ENCODE measurements at regions not wholly inside any gene's neighbourhood (a gene's known extent, or its start where the extent isn't known, plus 50 kb on each side); places are given as distances from the start of the nearest gene placed in this dataset.

GRCh38 chr6:15775741-15776140, 112.9 kb upstream of the DTNBP1 start:
- no peak for DNase-seq (ENCODE audit: low read depth, low spot score)
- H3K4me3 ChIP-seq (ENCODE audit: low read length), result no peak overlapping the region
- 0 out of 2 replicates have a peak, but pooled peaks cover 2% of the 10 kb centered on the region for H3K4me1 ChIP-seq (ENCODE audit: control insufficient read depth, insufficient read depth, low read length)
- no peaks in the 10 kb centered on the region for H3K36me3 ChIP-seq (ENCODE audit: control insufficient read depth, insufficient read depth, low read length)
- no peaks in the 10 kb centered on the region for H3K27me3 ChIP-seq (ENCODE audit: control insufficient read depth, insufficient read depth, low read length)
- no CpG with 5 or more reads among the region's 5 CpGs for WGBS (ENCODE audit: insufficient coverage, insufficient read length)
- H3K9me3 ChIP-seq (ENCODE audit: control insufficient read depth, insufficient read depth, low read length), result no peaks in the 10 kb centered on the region
- no peak overlapping the region for H3K27ac ChIP-seq (ENCODE audit: low read length)

DNA sequence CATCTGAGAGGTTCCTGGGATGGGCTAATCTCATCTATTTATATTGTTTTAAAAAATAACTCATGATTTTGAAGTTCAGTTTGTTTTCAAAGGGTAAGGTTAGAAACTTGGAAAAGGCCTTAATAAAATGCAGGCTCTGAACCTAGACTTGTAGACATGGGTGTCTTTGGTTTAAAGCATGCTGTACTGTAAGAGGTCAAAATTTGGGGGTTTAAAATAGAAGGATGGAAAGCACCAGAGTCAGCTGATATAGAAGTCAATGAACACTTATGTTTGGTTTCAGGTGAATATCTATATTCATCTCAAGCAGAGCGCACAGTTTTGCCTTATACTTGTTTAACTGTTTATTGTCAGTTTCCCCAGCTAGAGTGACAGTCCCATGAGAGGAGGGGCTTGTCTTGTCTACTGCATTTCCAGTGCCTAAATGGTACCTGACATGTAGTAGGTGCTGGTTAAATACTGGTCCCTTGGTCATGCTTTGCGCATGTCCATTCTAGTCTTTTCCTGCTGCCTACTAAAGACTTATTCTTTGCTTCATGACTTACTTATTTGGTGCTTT, 112.3 kb upstream of the DTNBP1 start:
- no peak for DNase-seq (ENCODE audit: low read depth, low spot score)
- Histone ChIP-seq H3K4me1 (ENCODE audit: control insufficient read depth, insufficient read depth, low read length) (0 out of 2 replicates have a peak, but pooled peaks cover 2% of the 10 kb centered on the region), H3K9me3 (ENCODE audit: control insufficient read depth, insufficient read depth, low read length) (no peaks in the 10 kb centered on the region), H3K27me3 (ENCODE audit: control insufficient read depth, insufficient read depth, low read length) (no peaks in the 10 kb centered on the region), H3K27ac (ENCODE audit: low read length) (no peak overlapping the region), H3K36me3 (ENCODE audit: control insufficient read depth, insufficient read depth, low read length) (no peaks in the 10 kb centered on the region), H3K4me3 (ENCODE audit: low read length) (no peak overlapping the region)
- WGBS (ENCODE audit: insufficient coverage, insufficient read length), result no CpG with 5 or more reads among the region's 2 CpGs

DNA sequence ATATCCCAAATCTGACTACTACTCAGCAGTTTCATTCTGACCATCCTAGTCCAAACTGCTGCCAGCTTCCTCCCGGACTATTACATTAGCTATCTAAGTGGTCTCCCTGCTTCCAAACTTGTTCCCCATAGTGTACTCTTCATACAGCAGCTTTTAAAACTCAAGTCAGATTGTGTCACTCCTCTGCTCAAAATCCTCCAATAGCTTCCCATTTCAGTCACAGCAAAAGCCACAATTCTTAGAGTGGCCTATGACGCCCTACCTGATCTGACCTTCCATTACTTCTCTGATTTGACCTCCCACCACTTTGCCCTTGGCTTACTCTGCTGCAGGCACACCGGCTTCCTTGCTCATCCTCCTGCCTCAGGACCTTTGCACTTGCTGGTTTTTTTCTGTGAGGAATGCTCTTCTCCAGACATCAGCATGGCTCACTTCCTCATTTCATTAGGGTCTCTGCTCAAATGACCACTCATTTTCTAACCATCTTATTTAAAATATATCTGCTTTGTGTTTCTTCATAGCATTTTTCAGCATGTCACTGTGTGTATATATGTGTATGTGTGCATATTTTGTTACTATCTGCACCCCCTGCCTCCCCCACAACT, 111.1 kb upstream of the DTNBP1 start:
- H3K4me3 ChIP-seq (ENCODE audit: low read length), result no peak overlapping the region
- H3K4me1 ChIP-seq (ENCODE audit: control insufficient read depth, insufficient read depth, low read length), result 0 out of 2 replicates have a peak, but pooled peaks cover 2% of the 10 kb centered on the region
- DNase-seq (ENCODE audit: low read depth, low spot score), result no peak
- no peaks in the 10 kb centered on the region for H3K27me3 ChIP-seq (ENCODE audit: control insufficient read depth, insufficient read depth, low read length)
- no peak overlapping the region for H3K27ac ChIP-seq (ENCODE audit: low read length)
- H3K9me3 ChIP-seq (ENCODE audit: control insufficient read depth, insufficient read depth, low read length), result no peaks in the 10 kb centered on the region
- WGBS (ENCODE audit: insufficient coverage, insufficient read length), result no CpG with 5 or more reads among the region's 3 CpGs
- H3K36me3 ChIP-seq (ENCODE audit: control insufficient read depth, insufficient read depth, low read length), result no peaks in the 10 kb centered on the region

DNA sequence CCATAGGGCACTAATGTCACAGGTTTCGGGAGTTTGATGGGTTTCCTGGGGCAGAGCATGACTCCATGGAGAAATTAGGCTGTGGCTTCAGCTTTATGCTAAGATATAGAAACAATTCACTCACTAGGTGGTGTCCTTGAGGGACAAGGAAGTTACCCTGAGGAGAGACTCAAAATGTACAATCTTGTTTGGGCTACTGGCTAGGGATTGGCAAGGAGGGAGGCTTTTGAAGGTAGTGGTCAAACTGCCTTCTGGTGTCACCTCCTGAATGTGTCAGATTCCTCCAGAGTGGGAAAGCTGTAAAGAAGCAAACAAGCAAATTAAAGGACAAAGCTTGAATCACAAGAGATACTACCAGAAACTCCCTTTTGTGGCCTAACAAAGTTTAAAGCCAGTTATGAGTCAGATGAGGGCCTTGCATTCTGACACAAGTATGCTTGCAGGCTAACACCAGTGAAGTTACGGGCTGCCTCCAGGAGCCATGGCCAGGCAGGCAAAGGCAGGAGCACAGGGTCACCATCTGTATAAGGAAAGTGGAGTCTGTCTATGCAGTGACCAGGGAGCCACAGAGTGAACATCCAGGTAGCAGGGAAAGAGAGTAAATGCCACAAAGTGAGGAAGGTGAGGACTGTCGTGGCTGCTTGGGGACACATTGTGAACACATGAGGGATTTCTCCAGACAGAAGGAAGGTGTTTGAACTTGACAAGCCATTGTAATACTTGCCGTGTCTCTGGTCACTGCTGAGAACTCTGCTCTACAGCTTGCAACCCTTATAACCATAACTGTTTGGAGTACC, 107.7 kb upstream of the DTNBP1 start:
- H3K36me3 ChIP-seq (ENCODE audit: control insufficient read depth, insufficient read depth, low read length), result no peaks in the 10 kb centered on the region
- no peak overlapping the region for H3K27ac ChIP-seq (ENCODE audit: low read length)
- no peaks in the 10 kb centered on the region for H3K4me1 ChIP-seq (ENCODE audit: control insufficient read depth, insufficient read depth, low read length)

GRCh38 chr6:15769511-15770018, 106.7 kb upstream of the DTNBP1 start:
- H3K27ac ChIP-seq (ENCODE audit: low read length), result no peak overlapping the region
- no peak for DNase-seq (ENCODE audit: low read depth, low spot score)
- no peaks in the 10 kb centered on the region for H3K36me3 ChIP-seq (ENCODE audit: control insufficient read depth, insufficient read depth, low read length)
- H3K9me3 ChIP-seq (ENCODE audit: control insufficient read depth, insufficient read depth, low read length), result no peaks in the 10 kb centered on the region
- no peaks in the 10 kb centered on the region for H3K4me1 ChIP-seq (ENCODE audit: control insufficient read depth, insufficient read depth, low read length)
- WGBS (ENCODE audit: insufficient coverage, insufficient read length), result no CpG with 5 or more reads among the region's 5 CpGs
- H3K4me3 ChIP-seq (ENCODE audit: low read length), result no peak overlapping the region
- no peaks in the 10 kb centered on the region for H3K27me3 ChIP-seq (ENCODE audit: control insufficient read depth, insufficient read depth, low read length)

More for the DNA sequence above, 107.7 kb upstream of the DTNBP1 start:
- no peaks in the 10 kb centered on the region for H3K9me3 ChIP-seq (ENCODE audit: control insufficient read depth, insufficient read depth, low read length)
- no peak overlapping the region for H3K4me3 ChIP-seq (ENCODE audit: low read length)
- no peaks in the 10 kb centered on the region for H3K27me3 ChIP-seq (ENCODE audit: control insufficient read depth, insufficient read depth, low read length)
- no peak for DNase-seq (ENCODE audit: low read depth, low spot score)
- no CpG with 5 or more reads among the region's 4 CpGs for WGBS (ENCODE audit: insufficient coverage, insufficient read length)

DNA sequence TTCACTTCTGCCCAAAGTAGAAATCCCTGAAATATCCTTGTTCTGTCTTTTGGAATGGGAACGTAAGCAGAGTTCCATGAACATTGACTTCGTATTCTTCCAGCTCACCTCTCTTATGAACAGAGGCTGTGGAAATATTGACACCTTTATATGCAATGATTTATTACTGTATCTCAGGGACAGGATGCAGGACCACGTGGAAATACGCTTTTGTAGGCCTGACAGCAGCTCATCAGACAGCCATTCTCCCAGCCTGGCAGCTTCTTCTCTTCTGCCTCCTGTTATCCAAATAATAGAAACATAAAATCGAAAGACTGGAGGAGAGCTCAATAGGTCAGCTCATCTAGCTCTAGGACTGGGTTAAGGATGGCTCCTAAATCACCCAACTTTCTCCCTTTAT, 106.2 kb upstream of the DTNBP1 start:
- WGBS (ENCODE audit: insufficient coverage, insufficient read length), result no CpG with 5 or more reads among the region's 5 CpGs
- no peaks in the 10 kb centered on the region for H3K4me1 ChIP-seq (ENCODE audit: control insufficient read depth, insufficient read depth, low read length)
- H3K4me3 ChIP-seq (ENCODE audit: low read length), result no peak overlapping the region
- H3K9me3 ChIP-seq (ENCODE audit: control insufficient read depth, insufficient read depth, low read length), result no peaks in the 10 kb centered on the region
- no peaks in the 10 kb centered on the region for H3K36me3 ChIP-seq (ENCODE audit: control insufficient read depth, insufficient read depth, low read length)
- no peak overlapping the region for H3K27ac ChIP-seq (ENCODE audit: low read length)
- no peaks in the 10 kb centered on the region for H3K27me3 ChIP-seq (ENCODE audit: control insufficient read depth, insufficient read depth, low read length)
- DNase-seq (ENCODE audit: low read depth, low spot score), result no peak

DNA sequence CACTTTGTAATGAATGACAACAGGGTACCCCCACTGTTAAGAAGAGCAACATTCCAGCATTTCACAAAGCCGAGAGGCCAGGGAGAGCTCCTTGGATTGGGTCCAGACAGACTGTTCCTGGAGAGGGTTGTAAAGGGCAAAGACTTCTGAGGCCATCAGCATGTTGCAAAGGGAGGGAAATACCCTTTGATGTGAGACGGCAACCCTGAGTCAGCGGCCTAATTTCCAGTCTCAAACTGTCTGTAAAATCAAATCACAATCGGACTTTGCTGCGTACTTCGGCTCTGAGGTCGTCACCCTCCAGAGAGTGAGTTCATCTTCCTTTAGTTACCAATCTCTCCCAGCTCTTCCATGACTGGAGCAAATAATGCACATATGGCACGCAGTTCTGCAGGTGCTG, 101.0 kb upstream of the DTNBP1 start:
- no CpG with 5 or more reads among the region's 8 CpGs for WGBS (ENCODE audit: insufficient coverage, insufficient read length)

DNA sequence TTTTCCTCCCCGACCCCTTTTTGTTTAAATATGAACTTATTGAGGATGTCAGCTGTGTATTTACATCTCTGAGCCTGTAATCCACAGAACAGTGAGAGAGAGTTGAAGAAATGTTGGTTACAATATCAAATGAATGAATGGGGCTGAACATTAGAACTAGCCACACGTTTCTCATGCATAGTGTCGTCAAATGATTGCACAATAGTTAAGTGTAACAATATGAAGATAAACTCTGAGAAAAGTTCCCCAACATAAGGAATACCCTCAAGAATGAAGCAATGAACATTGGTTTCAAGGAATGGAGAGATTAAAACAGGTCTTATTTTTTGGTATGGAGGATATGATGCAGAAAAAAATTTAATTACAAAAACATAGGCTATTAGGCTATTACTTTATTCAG, 100.5 kb upstream of the DTNBP1 start:
- Histone ChIP-seq H3K27ac (ENCODE audit: low read length) (no peak overlapping the region), H3K36me3 (ENCODE audit: control insufficient read depth, insufficient read depth, low read length) (no peaks in the 10 kb centered on the region), H3K9me3 (ENCODE audit: control insufficient read depth, insufficient read depth, low read length) (no peaks in the 10 kb centered on the region), H3K4me1 (ENCODE audit: control insufficient read depth, insufficient read depth, low read length) (no peaks in the 10 kb centered on the region), H3K4me3 (ENCODE audit: low read length) (no peak overlapping the region), H3K27me3 (ENCODE audit: control insufficient read depth, insufficient read depth, low read length) (no peaks in the 10 kb centered on the region)
- no CpG with 5 or more reads among the region's 3 CpGs for WGBS (ENCODE audit: insufficient coverage, insufficient read length)
- DNase-seq (ENCODE audit: low read depth, low spot score), result no peak

More for the DNA sequence above, 101.0 kb upstream of the DTNBP1 start:
- DNase-seq (ENCODE audit: low read depth, low spot score), result no peak
- no peaks in the 10 kb centered on the region for H3K4me1 ChIP-seq (ENCODE audit: control insufficient read depth, insufficient read depth, low read length)
- H3K27me3 ChIP-seq (ENCODE audit: control insufficient read depth, insufficient read depth, low read length), result no peaks in the 10 kb centered on the region
- H3K27ac ChIP-seq (ENCODE audit: low read length), result no peak overlapping the region
- H3K9me3 ChIP-seq (ENCODE audit: control insufficient read depth, insufficient read depth, low read length), result no peaks in the 10 kb centered on the region
- no peak overlapping the region for H3K4me3 ChIP-seq (ENCODE audit: low read length)
- H3K36me3 ChIP-seq (ENCODE audit: control insufficient read depth, insufficient read depth, low read length), result no peaks in the 10 kb centered on the region

DNA sequence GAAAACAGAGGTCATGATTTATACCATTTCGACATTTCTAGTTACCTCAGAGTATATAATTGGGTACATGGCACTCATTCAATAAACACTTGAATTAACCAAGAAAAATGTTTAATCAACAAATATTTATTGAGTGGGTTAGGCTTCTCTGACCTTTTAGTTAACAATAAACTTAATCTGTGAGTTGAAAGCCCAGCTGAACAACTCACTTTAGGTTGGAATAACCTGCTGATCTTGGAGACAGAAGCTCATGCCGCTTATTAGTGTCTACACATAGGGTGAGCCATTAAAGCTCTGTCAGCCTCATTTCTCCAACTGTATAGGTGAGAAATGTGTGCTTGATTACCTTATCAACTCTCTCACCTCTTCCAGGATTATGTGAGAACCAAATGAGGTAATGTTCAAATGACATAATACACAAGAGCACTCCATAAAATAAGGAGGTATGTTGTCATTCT, 98.2 kb upstream of the DTNBP1 start:
- no peak for DNase-seq (ENCODE audit: low read depth, low spot score)
- no peaks in the 10 kb centered on the region for H3K27me3 ChIP-seq (ENCODE audit: control insufficient read depth, insufficient read depth, low read length)
- no peak overlapping the region for H3K27ac ChIP-seq (ENCODE audit: low read length)
- no peaks in the 10 kb centered on the region for H3K9me3 ChIP-seq (ENCODE audit: control insufficient read depth, insufficient read depth, low read length)
- no CpG with 5 or more reads among the region's 2 CpGs for WGBS (ENCODE audit: insufficient coverage, insufficient read length)
- H3K4me1 ChIP-seq (ENCODE audit: control insufficient read depth, insufficient read depth, low read length), result no peaks in the 10 kb centered on the region
- no peaks in the 10 kb centered on the region for H3K36me3 ChIP-seq (ENCODE audit: control insufficient read depth, insufficient read depth, low read length)
- no peak overlapping the region for H3K4me3 ChIP-seq (ENCODE audit: low read length)

DNA sequence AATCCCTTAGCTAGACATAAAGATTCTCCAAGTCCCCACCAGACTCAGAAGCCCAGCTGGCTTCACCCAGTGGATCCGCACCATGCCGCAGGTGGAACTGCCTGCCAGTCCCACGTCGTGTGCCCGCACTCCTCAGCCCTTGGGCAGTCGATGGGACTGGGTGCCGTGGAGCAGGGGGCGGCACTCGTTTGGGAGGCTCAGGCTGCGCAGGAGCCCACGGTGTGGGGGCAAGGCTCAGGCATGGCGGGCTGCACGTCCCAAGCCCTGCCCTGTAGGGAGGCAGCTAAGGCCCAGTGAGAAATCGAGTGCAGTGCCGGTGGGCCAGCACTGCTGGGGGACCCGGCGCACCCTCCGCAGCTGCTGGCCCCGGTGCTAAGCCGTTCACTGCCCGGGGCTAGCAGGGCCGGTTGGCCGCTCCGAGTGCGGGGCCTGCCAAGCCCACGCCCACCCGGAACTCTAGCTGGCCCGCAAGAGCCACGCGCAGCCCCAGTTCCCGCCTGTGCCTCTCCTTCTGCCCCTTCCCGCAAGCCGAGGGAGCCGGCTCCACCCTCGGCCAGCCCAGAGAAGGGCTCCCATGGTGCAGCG, 95.9 kb upstream of the DTNBP1 start:
- no peaks in the 10 kb centered on the region for H3K36me3 ChIP-seq (ENCODE audit: control insufficient read depth, insufficient read depth, low read length)
- no peaks in the 10 kb centered on the region for H3K4me1 ChIP-seq (ENCODE audit: control insufficient read depth, insufficient read depth, low read length)
- no peaks in the 10 kb centered on the region for H3K9me3 ChIP-seq (ENCODE audit: control insufficient read depth, insufficient read depth, low read length)
- no peak for DNase-seq (ENCODE audit: low read depth, low spot score)
- H3K27me3 ChIP-seq (ENCODE audit: control insufficient read depth, insufficient read depth, low read length), result no peaks in the 10 kb centered on the region
- H3K27ac ChIP-seq (ENCODE audit: low read length), result no peak overlapping the region
- no CpG with 5 or more reads among the region's 36 CpGs for WGBS (ENCODE audit: insufficient coverage, insufficient read length)
- no peak overlapping the region for H3K4me3 ChIP-seq (ENCODE audit: low read length)

Measured in iPS DF 6.9 (cell line).